GM12865 (cell line): ENCODE measurements at regions not wholly inside any gene's neighbourhood (a gene's known extent, or its start where the extent isn't known, plus 50 kb on each side); places are given as distances from the start of the nearest gene placed in this dataset.

Experiments
- DNase-seq: peaks from one replicate; pipeline ENCODE4 v3.0.0; 2010; ENCODE audit warnings: low read depth
- H3K4me3 ChIP-seq: 2 replicates; pipeline ENCODE4 v1.5.1; 2011; ENCODE audit warnings: mild to moderate bottlenecking, low read depth, low read length, control low read depth
- TF ChIP-seq, protein P1 (sequence below): IDR thresholded peaks from 2 replicates; pipeline ENCODE4 v1.5.1; 2011; ENCODE audit warnings: low read length, control low read depth, low read depth, inconsistent platforms; ENCODE audit not compliant: insufficient read depth; ENCODE audit errors: missing control alignments

- DNase-seq: no peak
- H3K4me3 ChIP-seq: no peak overlapping the region
- TF ChIP-seq, protein P1, sequence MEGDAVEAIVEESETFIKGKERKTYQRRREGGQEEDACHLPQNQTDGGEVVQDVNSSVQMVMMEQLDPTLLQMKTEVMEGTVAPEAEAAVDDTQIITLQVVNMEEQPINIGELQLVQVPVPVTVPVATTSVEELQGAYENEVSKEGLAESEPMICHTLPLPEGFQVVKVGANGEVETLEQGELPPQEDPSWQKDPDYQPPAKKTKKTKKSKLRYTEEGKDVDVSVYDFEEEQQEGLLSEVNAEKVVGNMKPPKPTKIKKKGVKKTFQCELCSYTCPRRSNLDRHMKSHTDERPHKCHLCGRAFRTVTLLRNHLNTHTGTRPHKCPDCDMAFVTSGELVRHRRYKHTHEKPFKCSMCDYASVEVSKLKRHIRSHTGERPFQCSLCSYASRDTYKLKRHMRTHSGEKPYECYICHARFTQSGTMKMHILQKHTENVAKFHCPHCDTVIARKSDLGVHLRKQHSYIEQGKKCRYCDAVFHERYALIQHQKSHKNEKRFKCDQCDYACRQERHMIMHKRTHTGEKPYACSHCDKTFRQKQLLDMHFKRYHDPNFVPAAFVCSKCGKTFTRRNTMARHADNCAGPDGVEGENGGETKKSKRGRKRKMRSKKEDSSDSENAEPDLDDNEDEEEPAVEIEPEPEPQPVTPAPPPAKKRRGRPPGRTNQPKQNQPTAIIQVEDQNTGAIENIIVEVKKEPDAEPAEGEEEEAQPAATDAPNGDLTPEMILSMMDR: no peak
Measured at GRCh38 chr6:149153693-149154092, 163.8 kb upstream of the TAB2 start.

DNA sequence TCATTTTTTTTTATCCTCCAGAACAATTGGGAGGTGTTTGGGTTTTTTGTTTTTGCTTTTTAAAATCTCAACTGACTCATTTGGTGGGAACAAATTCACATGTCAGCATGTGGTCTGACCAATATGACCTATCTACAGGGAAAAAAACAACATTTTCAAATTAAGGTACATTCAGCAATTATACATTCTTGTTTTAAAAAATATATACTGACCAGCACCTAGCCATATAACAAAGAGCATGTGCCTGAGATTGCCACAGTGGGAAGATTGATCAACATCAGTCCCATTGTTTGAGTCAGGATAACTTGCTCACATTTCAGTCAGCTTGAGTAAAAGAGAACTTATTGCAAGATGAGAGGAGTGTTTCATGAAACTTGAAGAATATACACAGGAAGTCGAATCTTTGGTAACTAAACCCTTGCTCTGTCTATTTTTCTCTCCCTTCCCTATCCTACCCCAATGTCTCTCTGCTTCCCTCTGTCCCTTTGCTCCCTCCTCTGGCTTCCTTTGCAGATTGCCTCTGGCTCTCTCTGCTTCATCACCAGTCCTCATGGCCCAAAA is 163.2 kb upstream of the TAB2 start:
- DNase-seq: no peak
- TF ChIP-seq, protein P1: no peak
- H3K4me3 ChIP-seq: no peak overlapping the region

GRCh38 chr6:149157126-149157525 is 160.4 kb upstream of the TAB2 start:
- no peak for DNase-seq
- H3K4me3 ChIP-seq: no peak overlapping the region
- TF ChIP-seq, protein P1: no peak

DNA sequence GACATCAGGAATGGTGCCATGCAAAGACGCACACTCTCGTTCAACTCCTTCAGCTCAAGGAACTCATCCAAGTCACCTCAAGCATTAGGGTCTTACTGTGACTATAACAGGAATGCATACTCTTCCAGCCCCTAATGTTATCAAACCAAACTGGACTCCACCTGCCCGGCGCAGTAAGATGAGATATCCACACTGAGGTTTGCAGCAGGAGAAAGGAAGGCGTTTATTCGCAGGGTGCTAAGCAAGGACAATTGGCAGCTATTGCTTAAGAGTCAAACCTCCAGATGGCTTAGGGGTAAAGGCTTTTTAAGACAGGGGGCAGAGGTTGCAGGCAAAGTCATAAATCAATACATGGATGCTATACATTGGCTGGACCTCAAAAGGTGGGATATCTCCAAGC is 159.4 kb upstream of the TAB2 start:
- no peak overlapping the region for H3K4me3 ChIP-seq
- DNase-seq: no peak
- TF ChIP-seq, protein P1: no peak

DNA sequence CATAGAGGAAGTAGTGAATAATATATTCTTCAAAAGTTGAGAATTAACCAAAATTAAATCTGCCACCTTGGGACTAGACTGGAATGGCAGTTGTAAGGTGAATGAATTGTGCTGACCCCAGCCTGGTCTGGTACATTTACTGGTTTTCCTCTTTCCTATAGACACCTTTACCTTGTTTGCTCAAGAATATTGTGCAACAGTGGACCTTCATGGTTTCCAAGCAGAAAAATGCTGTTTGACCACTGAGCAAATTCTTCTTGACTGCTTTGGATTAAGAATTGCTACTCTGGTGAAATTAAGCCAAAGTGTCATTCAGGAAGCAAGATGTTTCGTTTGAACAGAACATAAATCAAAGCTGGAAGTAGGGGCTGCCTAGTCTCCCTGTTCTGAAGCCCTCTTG is 156.6 kb upstream of the TAB2 start:
- TF ChIP-seq, protein P1: no peak
- DNase-seq: no peak
- H3K4me3 ChIP-seq: no peak overlapping the region

- no peak for DNase-seq
- TF ChIP-seq, protein P1: no peak
- H3K4me3 ChIP-seq: no peak overlapping the region
Measured at GRCh38 chr6:149162924-149163323, 154.6 kb upstream of the TAB2 start.

DNA sequence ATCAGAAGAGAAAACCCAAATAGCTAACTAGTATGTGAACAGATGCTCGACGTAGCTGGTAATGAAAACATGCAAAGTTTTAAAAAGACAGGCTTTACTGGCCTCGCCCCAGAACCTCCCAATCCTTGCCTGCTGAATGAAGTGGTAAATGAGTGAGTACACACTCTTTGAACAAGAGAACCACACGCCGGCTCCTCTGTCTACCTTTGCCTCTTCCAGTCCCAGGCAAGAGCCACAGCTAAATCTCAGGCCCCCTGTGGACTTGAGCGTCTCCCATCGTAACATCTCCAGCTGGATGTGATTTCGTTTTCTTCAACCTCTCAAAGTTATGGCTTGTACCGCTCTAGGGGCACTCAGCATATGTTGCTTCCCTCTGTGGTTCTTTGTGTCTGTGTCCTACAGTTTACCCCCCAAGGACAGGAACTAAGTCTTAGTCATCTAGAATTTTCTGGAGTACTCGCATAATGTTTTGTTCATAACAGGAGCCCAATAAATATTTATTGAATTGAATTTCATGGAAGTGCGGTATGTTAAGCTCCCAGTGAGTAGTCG is 153.2 kb upstream of the TAB2 start:
- H3K4me3 ChIP-seq: no peak overlapping the region
- no peak for DNase-seq
- TF ChIP-seq, protein P1: no peak
